GM12873 (cell line): ENCODE measurements at regions not wholly inside any gene's neighbourhood (a gene's known extent, or its start where the extent isn't known, plus 50 kb on each side); places are given as distances from the start of the nearest gene placed in this dataset.

ENCODE experiments used
- TF ChIP-seq, protein P1 (sequence below): IDR thresholded peaks from 2 replicates; pipeline ENCODE4 v1.5.1; 2012; ENCODE audit warnings: low read depth, mild to moderate bottlenecking, moderate library complexity, low read length, control low read depth; ENCODE audit not compliant: insufficient read depth; ENCODE audit errors: missing control alignments

DNA sequence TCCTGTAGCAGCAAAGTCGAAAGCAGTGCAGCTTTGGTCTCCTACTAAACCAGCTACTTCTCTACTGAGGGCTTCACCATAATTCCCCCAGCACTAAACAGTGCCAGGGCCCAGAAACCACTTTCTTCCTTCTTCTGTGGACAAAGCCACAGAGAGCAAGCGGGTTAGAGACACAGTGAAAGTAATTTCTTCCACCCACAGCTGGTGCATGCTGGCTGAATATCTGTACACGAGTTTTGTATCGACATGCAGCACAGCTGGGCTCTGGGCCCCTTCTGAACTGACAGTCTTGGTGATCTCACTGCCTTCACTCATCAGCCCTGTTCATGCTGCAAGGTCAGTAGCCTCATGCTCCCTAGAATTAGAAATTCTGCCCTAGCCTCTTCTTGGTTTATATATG lies 74.0 kb upstream of the SULT1C3 start:
- TF ChIP-seq, protein P1, sequence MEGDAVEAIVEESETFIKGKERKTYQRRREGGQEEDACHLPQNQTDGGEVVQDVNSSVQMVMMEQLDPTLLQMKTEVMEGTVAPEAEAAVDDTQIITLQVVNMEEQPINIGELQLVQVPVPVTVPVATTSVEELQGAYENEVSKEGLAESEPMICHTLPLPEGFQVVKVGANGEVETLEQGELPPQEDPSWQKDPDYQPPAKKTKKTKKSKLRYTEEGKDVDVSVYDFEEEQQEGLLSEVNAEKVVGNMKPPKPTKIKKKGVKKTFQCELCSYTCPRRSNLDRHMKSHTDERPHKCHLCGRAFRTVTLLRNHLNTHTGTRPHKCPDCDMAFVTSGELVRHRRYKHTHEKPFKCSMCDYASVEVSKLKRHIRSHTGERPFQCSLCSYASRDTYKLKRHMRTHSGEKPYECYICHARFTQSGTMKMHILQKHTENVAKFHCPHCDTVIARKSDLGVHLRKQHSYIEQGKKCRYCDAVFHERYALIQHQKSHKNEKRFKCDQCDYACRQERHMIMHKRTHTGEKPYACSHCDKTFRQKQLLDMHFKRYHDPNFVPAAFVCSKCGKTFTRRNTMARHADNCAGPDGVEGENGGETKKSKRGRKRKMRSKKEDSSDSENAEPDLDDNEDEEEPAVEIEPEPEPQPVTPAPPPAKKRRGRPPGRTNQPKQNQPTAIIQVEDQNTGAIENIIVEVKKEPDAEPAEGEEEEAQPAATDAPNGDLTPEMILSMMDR, result no peak

DNA sequence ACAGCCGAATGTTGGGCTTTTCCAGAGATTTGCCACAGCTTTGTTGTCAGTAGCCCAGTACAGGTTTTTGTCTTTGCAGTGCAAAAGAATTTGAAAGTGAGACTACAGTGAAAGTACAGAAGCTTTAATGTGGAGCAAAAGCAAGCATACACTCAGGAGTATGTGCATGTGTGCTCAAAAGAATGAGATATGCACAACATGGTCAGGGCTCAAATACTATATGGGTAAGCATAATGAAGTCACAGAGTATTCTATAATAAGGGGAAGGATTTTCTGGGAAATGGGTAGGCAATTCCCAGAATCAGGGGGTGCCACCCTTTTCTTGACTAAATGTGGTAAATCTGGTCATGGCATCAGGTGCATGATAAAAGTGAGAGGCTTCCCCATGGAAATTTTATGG lies 72.1 kb upstream of the SULT1C3 start:
- TF ChIP-seq, protein P1, result no peak

DNA sequence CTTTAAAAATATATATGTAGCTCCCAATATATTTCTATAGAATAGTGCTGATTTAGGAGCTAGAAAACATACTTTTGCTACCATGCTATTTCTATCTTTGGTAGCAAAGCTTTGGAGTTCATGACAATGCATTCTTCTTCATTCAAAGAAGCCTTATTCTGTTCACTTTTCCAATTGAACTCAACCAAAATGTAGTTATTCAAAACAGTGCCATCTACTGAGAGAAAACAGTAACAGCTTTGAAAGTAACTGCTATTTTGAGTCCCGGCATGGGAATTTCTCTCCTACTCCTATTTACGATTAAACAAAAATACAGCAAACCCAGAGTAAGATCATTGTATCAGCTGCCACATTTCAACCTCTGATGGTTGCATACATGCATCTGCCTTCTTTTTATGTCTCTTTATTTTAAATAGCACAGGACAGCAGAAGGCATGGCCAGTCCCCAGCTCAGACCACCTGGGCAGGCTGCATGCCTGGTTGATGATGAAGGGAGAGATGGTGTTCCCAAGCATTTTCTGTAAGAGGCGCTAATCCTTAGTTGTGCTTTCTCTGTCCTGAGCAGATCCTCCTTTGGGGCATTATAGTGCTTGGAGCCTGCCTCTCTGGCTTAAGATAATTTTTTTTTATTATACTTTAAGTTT lies 69.7 kb upstream of the SULT1C3 start:
- TF ChIP-seq, protein P1, result peak; percentile 46

DNA sequence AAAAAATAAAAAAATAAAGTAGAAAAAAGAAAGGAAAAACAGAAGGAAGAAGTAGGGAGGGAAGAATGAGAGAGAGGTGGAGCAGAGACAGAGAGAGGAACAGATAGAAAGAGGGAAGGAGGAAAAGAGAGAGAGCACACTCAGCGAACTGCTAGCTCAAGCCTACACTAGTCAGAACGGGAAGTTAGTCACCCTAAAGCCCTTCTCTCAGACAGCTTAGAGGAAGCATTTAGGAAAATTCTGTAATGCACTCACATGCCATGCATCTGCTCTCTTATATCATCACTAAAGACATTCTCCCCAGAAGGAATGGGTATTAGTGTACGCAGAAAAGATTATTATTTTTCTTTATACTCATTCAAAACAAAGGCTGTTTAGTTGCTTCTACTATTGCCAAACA lies 68.1 kb upstream of the SULT1C3 start:
- TF ChIP-seq, protein P1, result no peak

DNA sequence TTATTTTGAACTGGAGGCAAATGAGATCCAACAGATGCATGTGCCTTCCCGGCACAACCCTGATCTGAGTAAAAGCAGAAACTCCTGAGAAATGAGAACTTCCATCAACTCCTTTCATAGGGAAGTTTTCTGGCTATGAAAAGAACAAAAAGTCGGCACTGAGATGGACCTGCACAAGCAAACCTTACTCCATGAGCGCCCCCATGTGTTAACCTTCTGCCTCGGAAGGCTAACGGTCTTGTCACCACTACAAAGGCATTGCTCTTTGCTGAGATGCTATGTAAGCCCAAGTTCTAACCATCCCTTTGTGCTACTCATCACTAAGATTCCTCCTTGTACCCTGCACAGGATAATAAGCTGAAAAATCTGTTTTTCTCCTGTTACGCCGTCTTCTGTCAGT lies 57.3 kb upstream of the SULT1C3 start:
- TF ChIP-seq, protein P1, result peak; percentile 44

DNA sequence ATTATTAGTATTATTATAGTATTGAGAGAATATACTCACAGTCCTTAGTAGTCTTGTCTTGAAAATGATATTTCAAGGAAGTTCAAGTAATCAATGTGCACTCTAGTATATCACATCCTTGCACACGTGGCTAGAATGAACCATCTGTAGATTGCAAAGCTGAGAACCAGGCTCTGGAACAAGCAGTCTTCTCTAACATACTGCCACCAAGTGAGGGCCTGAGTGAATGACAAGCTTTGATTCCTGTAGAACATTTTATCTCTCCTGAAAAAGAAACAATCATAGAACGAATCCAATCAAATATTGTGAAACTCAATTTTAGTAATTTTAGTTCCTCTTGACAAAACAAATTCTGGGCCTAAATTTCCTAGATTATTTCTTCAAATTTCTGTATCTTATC lies 55.3 kb upstream of the SULT1C3 start:
- TF ChIP-seq, protein P1, result peak; percentile 58

DNA sequence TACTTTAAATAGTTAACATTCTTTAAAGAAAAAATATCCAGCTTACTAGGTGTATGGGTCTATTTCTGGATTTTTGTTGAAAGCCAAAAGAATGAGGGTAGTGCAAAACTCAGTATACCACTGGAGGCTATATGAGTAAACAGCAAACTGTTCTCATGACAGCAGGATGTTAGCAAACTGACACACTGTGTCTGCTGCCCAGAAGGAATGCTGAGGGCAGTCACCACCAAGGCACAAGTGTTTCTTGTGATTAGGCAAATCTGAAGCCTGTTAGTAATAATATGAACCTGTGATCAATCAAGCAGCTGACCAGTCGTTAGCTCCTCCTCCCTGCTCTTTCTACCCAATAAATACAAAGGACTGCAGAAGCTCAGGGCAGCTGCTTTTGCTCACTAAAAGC lies 50.5 kb upstream of the SULT1C3 start:
- TF ChIP-seq, protein P1, result no peak
